Transverse colon (tissue), 4 donors: ENCODE measurements at regions not wholly inside any gene's neighbourhood (a gene's known extent, or its start where the extent isn't known, plus 50 kb on each side); places are given as distances from the start of the nearest gene placed in this dataset.

Source experiments
- EP300 ChIP-seq: sonication (generic); formaldehyde crosslinking; IDR thresholded peaks from one replicate; pipeline ENCODE4 v1.6.1; 2017; ENCODE audit warnings: antibody characterized with exemption, low read depth
- POLR2A ChIP-seq: fragments of 450-650 bp; IDR thresholded peaks from one replicate; pipeline ENCODE4 v1.6.1; 2016; ENCODE audit warnings: antibody characterized with exemption, mild to moderate bottlenecking, moderate library complexity
- POLR2AphosphoS5 ChIP-seq, 3 donors: sonication (generic); formaldehyde crosslinking; IDR thresholded peaks; one replicate each; pipeline ENCODE4 v1.6.1; 2016; ENCODE audit warnings: antibody characterized with exemption in 3 of 3
- TF ChIP-seq, protein P1 (sequence below), 5 experiments: fragments of 200-600 bp in 3 of 5; fragments of 450-650 bp in 2 of 5; sonication (generic) in 3 of 5; IDR thresholded peaks; 1 replicate in 2 of 5; 2 replicates in 3 of 5; pipeline ENCODE4 v1.5.1; 2016 to 2017; ENCODE audit warnings: antibody characterized with exemption in 5 of 5, inconsistent platforms in 3 of 5, mild to moderate bottlenecking in 2 of 5, moderate library complexity in 1 of 5

DNA sequence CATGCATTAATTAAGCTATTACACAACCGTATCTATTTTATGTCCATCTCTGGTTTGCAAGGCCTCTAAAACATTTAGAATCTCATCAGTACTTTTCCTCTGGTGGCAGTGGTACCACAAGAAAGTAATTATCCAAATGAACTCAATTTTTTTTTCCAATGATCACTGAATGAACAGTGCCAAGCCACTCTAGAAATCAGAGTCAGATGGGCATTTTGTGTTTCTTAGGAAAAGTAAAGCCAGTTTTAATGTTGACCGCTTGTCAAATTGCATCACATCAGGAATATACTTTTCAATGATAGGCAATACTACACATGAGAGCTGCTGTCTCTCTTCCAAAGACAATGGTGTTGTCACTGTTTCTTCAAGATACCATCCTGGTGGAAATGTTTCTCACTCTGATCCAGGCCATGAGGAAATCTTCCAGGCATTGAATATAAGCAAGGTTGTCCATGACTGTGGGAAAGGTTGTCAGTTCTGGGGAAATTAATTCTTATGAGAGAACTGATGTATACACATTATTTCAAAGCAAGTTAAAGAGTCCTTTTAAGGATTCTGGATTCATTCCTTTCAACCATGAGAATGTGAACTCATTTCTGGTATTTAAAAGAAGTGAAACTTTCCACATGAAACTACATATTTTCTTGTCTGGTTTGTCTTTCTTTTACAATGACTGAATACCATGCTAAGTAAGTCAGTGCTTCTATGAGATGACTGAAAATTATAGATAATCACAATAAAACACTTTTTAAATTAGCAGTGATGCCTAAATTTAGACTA lies 108.8 kb upstream of the TCF21 start:
- TF ChIP-seq, protein P1, sequence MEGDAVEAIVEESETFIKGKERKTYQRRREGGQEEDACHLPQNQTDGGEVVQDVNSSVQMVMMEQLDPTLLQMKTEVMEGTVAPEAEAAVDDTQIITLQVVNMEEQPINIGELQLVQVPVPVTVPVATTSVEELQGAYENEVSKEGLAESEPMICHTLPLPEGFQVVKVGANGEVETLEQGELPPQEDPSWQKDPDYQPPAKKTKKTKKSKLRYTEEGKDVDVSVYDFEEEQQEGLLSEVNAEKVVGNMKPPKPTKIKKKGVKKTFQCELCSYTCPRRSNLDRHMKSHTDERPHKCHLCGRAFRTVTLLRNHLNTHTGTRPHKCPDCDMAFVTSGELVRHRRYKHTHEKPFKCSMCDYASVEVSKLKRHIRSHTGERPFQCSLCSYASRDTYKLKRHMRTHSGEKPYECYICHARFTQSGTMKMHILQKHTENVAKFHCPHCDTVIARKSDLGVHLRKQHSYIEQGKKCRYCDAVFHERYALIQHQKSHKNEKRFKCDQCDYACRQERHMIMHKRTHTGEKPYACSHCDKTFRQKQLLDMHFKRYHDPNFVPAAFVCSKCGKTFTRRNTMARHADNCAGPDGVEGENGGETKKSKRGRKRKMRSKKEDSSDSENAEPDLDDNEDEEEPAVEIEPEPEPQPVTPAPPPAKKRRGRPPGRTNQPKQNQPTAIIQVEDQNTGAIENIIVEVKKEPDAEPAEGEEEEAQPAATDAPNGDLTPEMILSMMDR (IDR thresholded peaks at IDR 0.05): no peak
- TF ChIP-seq POLR2AphosphoS5 (IDR thresholded peaks at IDR 0.05) (no peak), EP300 (no peak), POLR2A (no peak)
